B cell (primary cell): ENCODE measurements at regions not wholly inside any gene's neighbourhood (a gene's known extent, or its start where the extent isn't known, plus 50 kb on each side); places are given as distances from the start of the nearest gene placed in this dataset.

Source experiments
- ATAC-seq: fragments of 200-7000 bp; cut with Tn5 transposase; one replicate; pipeline ENCODE4 v1.10.0; 2021; ENCODE audit warnings: low read depth, mild to moderate bottlenecking, moderate number of reproducible peaks, moderate library complexity
- CTCF ChIA-PET: fragments of 350-600 bp; sonication (Branson Sonifier 250); formaldehyde crosslinking; loops from one replicate; lab custom pipeline; 2021; ENCODE audit warnings: antibody characterized with exemption, inconsistent platforms; lab: Charles Lee
- POLR2A ChIA-PET: fragments of 350-600 bp; sonication (Branson Sonifier 250); formaldehyde crosslinking; loops from one replicate; lab custom pipeline; 2021; ENCODE audit warnings: antibody characterized with exemption; lab: Charles Lee
- DNase-seq: peaks from one replicate; pipeline ENCODE4 v3.0.0; 2013
- H2AFZ ChIP-seq: 2 replicates; pipeline ENCODE4 v1.6.1; 2012; ENCODE audit warnings: mild to moderate bottlenecking, low read depth, low read length; ENCODE audit not compliant: insufficient read depth, poor library complexity, severe bottlenecking
- H3K27ac ChIP-seq, 2 donors: 1 replicate in 1 of 2; 2 replicates in 1 of 2; pipeline ENCODE4 v1.5.1; 2012 to 2013; ENCODE audit warnings: low read length in 2 of 2, mild to moderate bottlenecking in 2 of 2, moderate library complexity in 1 of 2
- H3K27me3 ChIP-seq, 4 experiments: fragments of 200-600 bp in 1 of 4; sonication (generic) in 1 of 4; replicated peaks in 1 of 4; 1 replicate in 2 of 4; 2 replicates in 2 of 4; pipeline versions ENCODE4 v1.6.1 to v1.7.0; 2013 to 2016; ENCODE audit warnings: low read length in 3 of 4, mild to moderate bottlenecking in 2 of 4, mixed read lengths in 1 of 4, moderate library complexity in 1 of 4; ENCODE audit not compliant: insufficient read depth in 4 of 4, control insufficient read depth in 3 of 4; ENCODE audit errors: control extremely low read depth in 1 of 4
- H3K36me3 ChIP-seq, 2 experiments: replicated peaks in 1 of 2; 1 replicate in 1 of 2; 2 replicates in 1 of 2; pipeline versions ENCODE4 v1.6.1 to v1.7.1; 2013; ENCODE audit warnings: low read length in 1 of 2; ENCODE audit not compliant: insufficient read depth in 2 of 2, control insufficient read depth in 1 of 2; ENCODE audit errors: control extremely low read depth in 1 of 2, extremely low read depth in 1 of 2
- H3K4me1 ChIP-seq, 2 donors: fragments of 200-600 bp in 1 of 2; sonication (generic) in 1 of 2; 1 replicate in 1 of 2; 2 replicates in 1 of 2; pipeline versions ENCODE4 v1.5.1 to v1.6.1; 2013 to 2017; ENCODE audit warnings: low read length in 2 of 2; ENCODE audit not compliant: control insufficient read depth in 2 of 2, insufficient read depth in 2 of 2
- H3K4me2 ChIP-seq: replicated peaks from 2 replicates; pipeline ENCODE3; 2012; ENCODE audit warnings: mild to moderate bottlenecking, low read depth, low read length; ENCODE audit not compliant: poor library complexity, severe bottlenecking
- H3K4me3 ChIP-seq, 5 experiments: fragments of 200-600 bp in 1 of 5; sonication (generic) in 1 of 5; 1 replicate in 3 of 5; 2 replicates in 2 of 5; pipeline versions ENCODE4 v1.5.1 to v1.7.0; 2011 to 2016; ENCODE audit warnings: low read length in 4 of 5, mild to moderate bottlenecking in 4 of 5, low read depth in 2 of 5, control low read depth in 1 of 5, moderate library complexity in 1 of 5; ENCODE audit not compliant: insufficient read depth in 1 of 5; ENCODE audit errors: control extremely low read depth in 1 of 5, extremely low read depth in 1 of 5
- H3K79me2 ChIP-seq: fragments of 200-600 bp; sonication (generic); one replicate; pipeline ENCODE4 v1.6.0; 2016; ENCODE audit warnings: low read length; ENCODE audit not compliant: control insufficient read depth, insufficient read depth
- H3K9ac ChIP-seq: fragments of 200-600 bp; sonication (generic); 2 replicates; pipeline ENCODE4 v1.6.1; 2017; ENCODE audit warnings: mild to moderate bottlenecking, low read length, moderate library complexity
- H3K9me3 ChIP-seq, 3 donors: one replicate each; pipeline versions ENCODE4 v1.6.1 to v1.7.1; 2013; ENCODE audit warnings: low read length in 2 of 3; ENCODE audit not compliant: control insufficient read depth in 2 of 3, insufficient read depth in 1 of 3; ENCODE audit errors: control extremely low read depth in 1 of 3
- H4K20me1 ChIP-seq: 2 replicates; pipeline ENCODE4 v1.6.0; 2012; ENCODE audit warnings: mild to moderate bottlenecking, low read length; ENCODE audit not compliant: insufficient read depth, control insufficient read depth, poor library complexity, severe bottlenecking
- H3K27ac Mint-ChIP-seq: one replicate; pipeline ENCODE4 v1.8.0; 2021; ENCODE audit warnings: mixed read lengths
- H3K27me3 Mint-ChIP-seq: one replicate; pipeline ENCODE4 v1.8.0; 2021; ENCODE audit warnings: mixed read lengths
- H3K4me1 Mint-ChIP-seq: one replicate; pipeline ENCODE4 v1.8.0; 2021; ENCODE audit warnings: mixed read lengths
- H3K4me3 Mint-ChIP-seq: one replicate; pipeline ENCODE4 v1.8.0; 2021; ENCODE audit warnings: mixed read lengths
- H3K9me3 Mint-ChIP-seq: one replicate; pipeline ENCODE4 v1.8.0; 2022; ENCODE audit warnings: mixed read lengths; ENCODE audit not compliant: insufficient read depth
- CTCF ChIP-seq: fragments of 200-600 bp; IDR thresholded peaks from one replicate; pipeline ENCODE4 v1.8.0; 2022; ENCODE audit warnings: antibody characterized with exemption, mild to moderate bottlenecking
- EZH2 ChIP-seq: IDR thresholded peaks from 2 replicates; pipeline ENCODE4 v1.6.1; 2012; ENCODE audit warnings: borderline replicate concordance, low read depth, mild to moderate bottlenecking, moderate library complexity, low read length; ENCODE audit not compliant: insufficient read depth, poor library complexity, severe bottlenecking
- WGBS: methylation state at CpG from one replicate; pipeline ENCODE4 v1.1.5; 2013; ENCODE audit warnings: missing lambda C conversion rate; ENCODE audit not compliant: insufficient coverage; 5-methylcytosine and 5-hydroxymethylcytosine counted together
- intact Hi-C: fragments of 100-400 bp; cut with micrococcal nuclease; formaldehyde crosslinking; loops from one replicate; pipeline ENCODE4 v1.10.0; 2022

- H3K9me3 Mint-ChIP-seq: peaks cover 3% of the 10 kb centered on the region
- POLR2A ChIA-PET: no interaction called here
- Histone ChIP-seq H3K27me3 (no peaks in the 10 kb centered on the region), H3K4me2 (no peak overlapping the region), H2AFZ (no peak overlapping the region), H3K4me1 (no peaks in the 10 kb centered on the region), H3K27ac (no peak overlapping the region), H3K9me3 (peaks cover 0 to 6% (median 0%) of the 10 kb centered on the region in 3 donors), H4K20me1 (no peaks in the 10 kb centered on the region), H3K9ac (no peak overlapping the region), H3K4me3 (no peak overlapping the region), H3K79me2 (no peaks in the 10 kb centered on the region), H3K36me3 (no peaks in the 10 kb centered on the region)
- no peaks in the 10 kb centered on the region for H3K27me3 Mint-ChIP-seq
- no peaks in the 10 kb centered on the region for H3K4me1 Mint-ChIP-seq
- CTCF ChIA-PET: no interaction called here
- H3K4me3 Mint-ChIP-seq: no peak overlapping the region
- DNase-seq (no peak), ATAC-seq (no peak)
- H3K27ac Mint-ChIP-seq: no peak overlapping the region
- TF ChIP-seq EZH2: no peak
- no peak for TF ChIP-seq CTCF
- intact Hi-C loops: no loop called here
- no CpG with 5 or more reads among the region's 2 CpGs for WGBS
Measured at GRCh38 chr18:42258301-42258965, 303.4 kb downstream of the PIK3C3 start.

GRCh38 chr18:42261731-42262130 lies 306.7 kb downstream of the PIK3C3 start:
- Mint-ChIP-seq H3K9me3 (no peaks in the 10 kb centered on the region), H3K4me3 (no peak overlapping the region), H3K4me1 (no peaks in the 10 kb centered on the region), H3K27me3 (no peaks in the 10 kb centered on the region), H3K27ac (no peak overlapping the region)
- DNase-seq (no peak), ATAC-seq (no peak)
- intact Hi-C loops: no loop called here
- Histone ChIP-seq H3K27me3 (no peaks in the 10 kb centered on the region), H3K79me2 (no peaks in the 10 kb centered on the region), H3K36me3 (no peaks in the 10 kb centered on the region), H3K4me2 (no peak overlapping the region), H2AFZ (no peak overlapping the region), H3K27ac (no peak overlapping the region), H4K20me1 (no peaks in the 10 kb centered on the region), H3K9ac (no peak overlapping the region), H3K4me3 (no peak overlapping the region), H3K9me3 (peaks cover 0 to 2% (median 0%) of the 10 kb centered on the region in 3 donors), H3K4me1 (no peaks in the 10 kb centered on the region)
- POLR2A ChIA-PET: no interaction called here
- WGBS: 67% methylated on average over 1 of the region's 1 CpG
- TF ChIP-seq CTCF: no peak
- TF ChIP-seq EZH2: no peak
- CTCF ChIA-PET: no interaction called here
